Body of pancreas (tissue), 4 donors: ENCODE measurements at regions not wholly inside any gene's neighbourhood (a gene's known extent, or its start where the extent isn't known, plus 50 kb on each side); places are given as distances from the start of the nearest gene placed in this dataset.

Experiments
- ATAC-seq: fragments of 150-250 bp; one replicate; pipeline ENCODE4 v1.9.1; 2016
- DNase-seq, 4 donors: peaks; one replicate each; pipeline ENCODE4 v3.0.0-alpha.2; 2019
- H3K27ac ChIP-seq, 4 donors: fragments of 200-600 bp; sonication (generic); 1 replicate in 3 of 4; 2 replicates in 1 of 4; pipeline versions ENCODE4 v1.5.1 to v1.6.1; 2016 to 2019; ENCODE audit warnings: mild to moderate bottlenecking in 1 of 4, mixed read lengths in 1 of 4, moderate library complexity in 1 of 4
- H3K27me3 ChIP-seq, 2 donors: fragments of 200-600 bp; sonication (generic); one replicate each; pipeline ENCODE4 v1.6.0; 2016; ENCODE audit warnings: mild to moderate bottlenecking in 1 of 2
- H3K36me3 ChIP-seq, 2 donors: fragments of 200-600 bp; sonication (generic); replicated peaks in 1 of 2; 2 replicates each; pipeline ENCODE4 v1.5.1; 2016; ENCODE audit warnings: low read depth in 2 of 2; ENCODE audit not compliant: insufficient read depth in 1 of 2
- H3K4me1 ChIP-seq: fragments of 200-600 bp; sonication (generic); one replicate; pipeline ENCODE4 v1.6.0; 2016
- H3K4me3 ChIP-seq, 2 donors: fragments of 200-600 bp; sonication (generic); 1 replicate in 1 of 2; 2 replicates in 1 of 2; pipeline ENCODE4 v1.5.1; 2016 to 2019
- H3K9me3 ChIP-seq, 3 donors: fragments of 200-600 bp; sonication (generic); 1 replicate in 2 of 3; 2 replicates in 1 of 3; pipeline ENCODE4 v1.5.1; 2016
- POLR2A ChIP-seq, 3 donors: fragments of 450-650 bp; IDR thresholded peaks; one replicate each; pipeline ENCODE4 v1.6.1; 2016; ENCODE audit warnings: antibody characterized with exemption in 3 of 3, mild to moderate bottlenecking in 2 of 3
- WGBS, 2 donors: methylation state at CpG; one replicate each; pipeline ENCODE4 v1.1.5; 2017; 5-methylcytosine and 5-hydroxymethylcytosine counted together
- intact Hi-C: fragments of 100-400 bp; cut with DNase I; formaldehyde crosslinking; loops from one replicate; pipeline ENCODE4 v1.15.1; 2023
- TF ChIP-seq, protein P1 (sequence below), 7 experiments: fragments of 450-650 bp in 4 of 7; fragments of 200-600 bp in 3 of 7; sonication (generic) in 3 of 7; IDR thresholded peaks; one replicate each; pipeline ENCODE4 v1.5.1; 2016 to 2019; ENCODE audit warnings: antibody characterized with exemption in 7 of 7

- H3K36me3 ChIP-seq: no peaks in the 10 kb centered on the region
- H3K4me3 ChIP-seq: no peak overlapping the region
- intact Hi-C loops: no loop called here
- WGBS, 2 donors: 71 to 73% methylated on average over 4 of the region's 4 CpGs
- DNase-seq (no peak), ATAC-seq (no peak)
- H3K27me3 ChIP-seq: no peaks in the 10 kb centered on the region
- H3K9me3 ChIP-seq: no peaks in the 10 kb centered on the region
- TF ChIP-seq POLR2A (IDR thresholded peaks at IDR 0.05): no peak
- TF ChIP-seq, protein P1, sequence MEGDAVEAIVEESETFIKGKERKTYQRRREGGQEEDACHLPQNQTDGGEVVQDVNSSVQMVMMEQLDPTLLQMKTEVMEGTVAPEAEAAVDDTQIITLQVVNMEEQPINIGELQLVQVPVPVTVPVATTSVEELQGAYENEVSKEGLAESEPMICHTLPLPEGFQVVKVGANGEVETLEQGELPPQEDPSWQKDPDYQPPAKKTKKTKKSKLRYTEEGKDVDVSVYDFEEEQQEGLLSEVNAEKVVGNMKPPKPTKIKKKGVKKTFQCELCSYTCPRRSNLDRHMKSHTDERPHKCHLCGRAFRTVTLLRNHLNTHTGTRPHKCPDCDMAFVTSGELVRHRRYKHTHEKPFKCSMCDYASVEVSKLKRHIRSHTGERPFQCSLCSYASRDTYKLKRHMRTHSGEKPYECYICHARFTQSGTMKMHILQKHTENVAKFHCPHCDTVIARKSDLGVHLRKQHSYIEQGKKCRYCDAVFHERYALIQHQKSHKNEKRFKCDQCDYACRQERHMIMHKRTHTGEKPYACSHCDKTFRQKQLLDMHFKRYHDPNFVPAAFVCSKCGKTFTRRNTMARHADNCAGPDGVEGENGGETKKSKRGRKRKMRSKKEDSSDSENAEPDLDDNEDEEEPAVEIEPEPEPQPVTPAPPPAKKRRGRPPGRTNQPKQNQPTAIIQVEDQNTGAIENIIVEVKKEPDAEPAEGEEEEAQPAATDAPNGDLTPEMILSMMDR (IDR thresholded peaks at IDR 0.05): no peak
- no peak overlapping the region for H3K27ac ChIP-seq
- no peaks in the 10 kb centered on the region for H3K4me1 ChIP-seq
These were observed 472.8 kb downstream of the BRINP1 start for GRCh38 chr9:118896324-118897000.

DNA sequence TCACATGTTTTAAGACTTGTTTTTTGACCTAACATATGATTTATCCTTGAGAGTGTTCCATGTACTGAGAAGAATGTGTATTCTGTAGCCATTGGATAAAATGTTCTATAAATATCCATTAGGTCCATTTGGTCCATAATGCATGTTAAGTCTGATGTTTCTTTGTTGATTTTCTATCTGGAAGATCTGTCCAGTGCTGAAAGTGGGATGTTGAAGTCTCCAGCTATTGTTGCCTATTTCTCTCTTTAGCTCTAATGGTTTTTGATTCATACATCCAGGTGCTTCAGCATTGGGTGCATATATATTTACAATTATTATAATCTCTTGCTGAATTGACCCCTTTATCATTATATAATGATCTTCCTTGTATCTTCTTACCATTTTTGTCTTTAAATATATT lies 451.1 kb downstream of the BRINP1 start:
- TF ChIP-seq, protein P1 (IDR thresholded peaks at IDR 0.05): no peak
- TF ChIP-seq POLR2A (IDR thresholded peaks at IDR 0.05): no peak
- Histone ChIP-seq H3K9me3 (peaks cover 0 to 9% (median 0%) of the 10 kb centered on the region in 3 donors), H3K36me3 (no peaks in the 10 kb centered on the region), H3K27ac (no peak overlapping the region), H3K4me1 (no peaks in the 10 kb centered on the region), H3K27me3 (no peaks in the 10 kb centered on the region), H3K4me3 (no peak overlapping the region)
- DNase-seq: no peak
- no peak for ATAC-seq
- intact Hi-C loops: no loop called here

GRCh38 chr9:118928722-118929121 lies 440.5 kb downstream of the BRINP1 start:
- intact Hi-C loops: no loop called here
- Histone ChIP-seq H3K27me3 (no peaks in the 10 kb centered on the region), H3K4me1 (no peaks in the 10 kb centered on the region), H3K36me3 (no peaks in the 10 kb centered on the region), H3K27ac (no peak overlapping the region), H3K4me3 (no peak overlapping the region), H3K9me3 (no peaks in the 10 kb centered on the region)
- DNase-seq (no peak), ATAC-seq (no peak)
- WGBS, 2 donors: 19 to 26% methylated on average over 2 of the region's 2 CpGs
- TF ChIP-seq POLR2A (IDR thresholded peaks at IDR 0.05): no peak
- TF ChIP-seq, protein P1 (IDR thresholded peaks at IDR 0.05): no peak

DNA sequence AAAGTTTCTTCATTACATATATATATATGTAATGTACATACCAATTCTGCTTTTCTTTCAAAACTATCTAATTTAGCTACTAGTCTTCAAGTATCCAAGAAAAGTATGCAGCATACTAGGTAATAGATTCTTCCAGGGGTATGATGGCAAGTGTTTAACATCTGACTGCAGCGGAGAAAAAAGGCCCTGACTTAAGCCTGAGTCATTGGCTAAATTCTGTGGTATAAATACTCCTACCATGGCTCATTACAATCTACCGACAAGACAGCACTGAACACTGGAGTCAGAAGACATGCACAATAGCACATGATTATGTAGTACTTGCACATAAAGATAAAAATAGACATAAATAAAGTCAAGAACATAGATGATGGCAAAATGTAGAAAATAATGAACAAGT lies 439.9 kb downstream of the BRINP1 start:
- H3K27ac ChIP-seq: no peak overlapping the region
- DNase-seq (no peak), ATAC-seq (no peak)
- H3K4me3 ChIP-seq: no peak overlapping the region
- no peaks in the 10 kb centered on the region for H3K27me3 ChIP-seq
- no peaks in the 10 kb centered on the region for H3K4me1 ChIP-seq
- no peaks in the 10 kb centered on the region for H3K9me3 ChIP-seq
- TF ChIP-seq, protein P1 (IDR thresholded peaks at IDR 0.05): no peak
- no peak for TF ChIP-seq POLR2A (IDR thresholded peaks at IDR 0.05)
- H3K36me3 ChIP-seq: no peaks in the 10 kb centered on the region
- intact Hi-C loops: no loop called here
- 64 to 76% methylated on average over 2 of the region's 2 CpGs for WGBS, 2 donors

- Histone ChIP-seq H3K36me3 (no peaks in the 10 kb centered on the region), H3K27ac (no peak overlapping the region), H3K9me3 (no peaks in the 10 kb centered on the region), H3K4me3 (no peak overlapping the region), H3K4me1 (no peaks in the 10 kb centered on the region), H3K27me3 (no peaks in the 10 kb centered on the region)
- DNase-seq (no peak), ATAC-seq (no peak)
- WGBS, 2 donors: 29 to 50% methylated on average over 1 of the region's 1 CpG
- no peak for TF ChIP-seq POLR2A (IDR thresholded peaks at IDR 0.05)
- TF ChIP-seq, protein P1 (IDR thresholded peaks at IDR 0.05): no peak
- intact Hi-C loops: no loop called here
These were observed 437.3 kb downstream of the BRINP1 start for GRCh38 chr9:118931941-118932340.
